Panc1 (cell line): ENCODE measurements at regions not wholly inside any gene's neighbourhood (a gene's known extent, or its start where the extent isn't known, plus 50 kb on each side); places are given as distances from the start of the nearest gene placed in this dataset.

ENCODE experiments used
- ATAC-seq: fragments of 200-7000 bp; cut with Tn5 transposase; 2 replicates; pipeline ENCODE4 v1.9.1; 2020; ENCODE audit warnings: mild to moderate bottlenecking, moderate library complexity
- BruUV-seq: library from RNA; stranded (reverse); fragments of 400-500 nt; replicated peaks from 2 replicates; lab custom pipeline; 2021; lab: Mats Ljungman, UMichigan
- CTCF ChIA-PET: fragments of 300-600 bp; sonication (Branson Sonifier 250); formaldehyde crosslinking; loops from one replicate; lab custom pipeline; 2022; ENCODE audit warnings: antibody characterized with exemption; lab: Charles Lee
- POLR2A ChIA-PET: fragments of 300-600 bp; sonication (Branson Sonifier 250); formaldehyde crosslinking; loops from one replicate; lab custom pipeline; 2022; ENCODE audit warnings: antibody characterized with exemption; lab: Charles Lee
- DNase-seq: peaks from one replicate; pipeline ENCODE4 v3.0.0-alpha.2; 2010; ENCODE audit warnings: low read depth, low spot score
- H3K27ac ChIP-seq: 2 replicates; pipeline ENCODE4 v1.5.1; 2011; ENCODE audit warnings: mild to moderate bottlenecking, low read length, inconsistent platforms
- H3K27me3 ChIP-seq: fragments of 200-500 bp; sonication (Bioruptor generic); 2 replicates; pipeline ENCODE4 v1.6.0; 2014; ENCODE audit warnings: low read length, inconsistent platforms; ENCODE audit not compliant: control insufficient read depth, insufficient read depth
- H3K36me3 ChIP-seq: fragments of 200-500 bp; sonication (Bioruptor generic); 2 replicates; pipeline ENCODE4 v1.5.1; 2014; ENCODE audit warnings: inconsistent platforms, mild to moderate bottlenecking, low read length, moderate library complexity; ENCODE audit not compliant: control insufficient read depth, insufficient read depth
- H3K4me1 ChIP-seq: 2 replicates; pipeline ENCODE4 v1.5.1; 2011; ENCODE audit warnings: inconsistent platforms, mild to moderate bottlenecking, low read length, moderate library complexity; ENCODE audit not compliant: control insufficient read depth, insufficient read depth
- H3K4me3 ChIP-seq, 2 experiments: 2 replicates each; pipeline ENCODE4 v1.5.1; 2011 to 2012; ENCODE audit warnings: low read depth in 2 of 2, low read length in 2 of 2, mild to moderate bottlenecking in 2 of 2, inconsistent platforms in 1 of 2, moderate library complexity in 1 of 2
- H3K9me3 ChIP-seq: fragments of 200-500 bp; sonication (Bioruptor generic); 2 replicates; pipeline ENCODE4 v1.5.1; 2014; ENCODE audit warnings: low read depth, mild to moderate bottlenecking, inconsistent platforms, low read length, moderate library complexity; ENCODE audit not compliant: control insufficient read depth, insufficient read depth
- CTCF ChIP-seq: fragments of 450-650 bp; IDR thresholded peaks from 2 replicates; pipeline ENCODE4 v1.5.1; 2017; ENCODE audit warnings: mild to moderate bottlenecking
- POLR2AphosphoS5 ChIP-seq: IDR thresholded peaks from 2 replicates; pipeline ENCODE4 v1.6.1; 2012; ENCODE audit warnings: mild to moderate bottlenecking, low read depth, low read length, moderate library complexity
- REST ChIP-seq, 2 experiments: IDR thresholded peaks; 2 replicates each; pipeline ENCODE4 v1.6.1; 2011 to 2012; ENCODE audit warnings: low read depth in 2 of 2, control low read depth in 1 of 2, low read length in 1 of 2, mild to moderate bottlenecking in 1 of 2, moderate library complexity in 1 of 2; ENCODE audit not compliant: insufficient read depth in 1 of 2
- SIN3A ChIP-seq: IDR thresholded peaks from 2 replicates; pipeline ENCODE4 v1.6.1; 2012; ENCODE audit warnings: low read depth, mild to moderate bottlenecking, low read length, moderate library complexity, borderline replicate concordance; ENCODE audit not compliant: insufficient read depth
- TCF7L2 ChIP-seq: IDR thresholded peaks from 2 replicates; pipeline ENCODE4 v1.6.1; 2011; ENCODE audit warnings: mild to moderate bottlenecking, low read depth, low read length, inconsistent platforms
- in situ Hi-C: cut with HindIII; loops from 2 replicates; pipeline ENCODE4 v1.10.0; 2016; ENCODE audit warnings: low sequenced_read_pairs, low pct_unique_long_range_greater_than_20kb
- intact Hi-C: fragments of 100-400 bp; cut with micrococcal nuclease; formaldehyde crosslinking; loops from one replicate; pipeline ENCODE4 v1.10.0; 2022; ENCODE audit not compliant: unreplicated experiment

DNA sequence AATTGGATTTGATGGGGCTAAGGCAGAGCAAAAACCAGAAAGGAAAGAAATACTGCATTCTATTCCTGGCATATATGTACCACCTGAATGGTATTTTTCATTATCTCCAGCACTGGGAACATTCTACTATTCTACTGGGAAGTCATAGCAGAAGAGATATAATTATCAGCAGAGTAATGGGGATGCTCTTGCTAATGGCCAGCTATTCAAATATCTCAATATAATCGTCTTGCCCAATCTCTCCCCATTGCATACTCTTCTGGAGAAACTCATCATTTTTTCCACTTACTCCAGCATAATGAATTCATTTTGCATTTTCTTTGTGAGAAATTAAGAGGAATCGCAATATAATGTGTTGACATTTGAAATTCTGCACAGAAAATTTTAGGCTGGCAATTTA, 1794.7 kb upstream of the PIK3C3 start:
- Histone ChIP-seq H3K4me1 (no peaks in the 10 kb centered on the region), H3K36me3 (no peaks in the 10 kb centered on the region), H3K4me3 (no peak overlapping the region), H3K27ac (no peak overlapping the region), H3K27me3 (no peaks in the 10 kb centered on the region), H3K9me3 (no peaks in the 10 kb centered on the region)
- POLR2A ChIA-PET: no interaction called here
- DNase-seq (no peak), ATAC-seq (no peak)
- no TSS peak for BruUV-seq
- CTCF ChIA-PET: no interaction called here
- intact Hi-C loops: no loop called here
- TF ChIP-seq POLR2AphosphoS5: no peak
- TF ChIP-seq TCF7L2: no peak
- no peak for TF ChIP-seq CTCF
- TF ChIP-seq REST (IDR thresholded peaks at IDR 0.05; ENCODE audit: insufficient read depth in 1 of 2, low read depth in 2 of 2, low read length in 1 of 2): no peak
- no peak for TF ChIP-seq SIN3A
- in situ Hi-C loops: no loop called here

DNA sequence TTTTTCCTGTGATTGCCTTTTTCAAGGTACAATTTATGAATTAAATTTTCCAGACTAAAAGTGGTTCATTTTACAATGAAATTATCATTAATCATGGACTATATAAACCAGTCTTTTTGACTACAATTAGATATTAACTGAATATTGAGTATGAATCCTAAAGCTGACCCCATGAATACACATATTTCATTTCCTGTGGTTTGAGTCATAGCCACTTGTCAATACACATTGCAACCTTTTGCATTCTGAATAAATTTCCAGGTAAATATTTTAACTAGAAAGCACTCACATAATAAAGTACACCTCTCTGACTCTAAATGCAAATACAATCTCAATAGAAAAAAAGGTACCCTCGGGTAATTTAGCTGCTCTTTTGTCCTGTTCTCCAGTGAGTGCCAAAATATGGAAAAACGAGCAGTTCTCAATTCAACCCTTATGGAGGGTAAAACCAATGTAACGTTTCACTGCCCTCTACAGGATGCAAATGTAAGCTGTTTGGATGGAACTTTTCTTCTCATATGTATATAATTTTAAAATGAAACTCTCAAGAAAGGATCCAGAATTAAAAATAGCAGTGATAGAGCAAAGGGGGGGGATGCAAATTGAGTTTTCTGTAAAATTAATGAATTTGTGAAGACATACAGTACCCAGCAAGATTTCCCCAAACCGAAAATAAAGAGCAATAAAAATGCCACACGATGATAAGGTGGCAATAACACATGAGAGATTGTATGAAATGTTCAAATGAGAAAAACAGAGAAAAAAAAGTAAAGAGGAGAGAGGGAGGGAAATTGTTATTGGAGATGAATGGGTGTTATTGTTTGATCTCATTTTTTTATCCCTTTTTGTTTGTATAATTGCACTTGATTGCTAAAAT, 1795.7 kb upstream of the PIK3C3 start:
- no peak for TF ChIP-seq REST (IDR thresholded peaks at IDR 0.05; ENCODE audit: insufficient read depth in 1 of 2, low read depth in 2 of 2, low read length in 1 of 2)
- peak; percentile 41; the same call in 1 of the 2 replicates for TF ChIP-seq CTCF
- no TSS peak for BruUV-seq
- no peak overlapping the region for H3K4me3 ChIP-seq
- no peak for ATAC-seq
- ChIA-PET POLR2A (no interaction called here), CTCF (no interaction called here)
- in situ Hi-C loops (no loop called here), intact Hi-C loops (no loop called here)
- H3K36me3 ChIP-seq: no peaks in the 10 kb centered on the region
- H3K4me1 ChIP-seq: no peaks in the 10 kb centered on the region
- DNase-seq: no peak
- no peaks in the 10 kb centered on the region for H3K9me3 ChIP-seq
- H3K27me3 ChIP-seq: no peaks in the 10 kb centered on the region
- no peak overlapping the region for H3K27ac ChIP-seq
